ENCODE measurements at regions not wholly inside any gene's neighbourhood (a gene's known extent, or its start where the extent isn't known, plus 50 kb on each side); places are given as distances from the start of the nearest gene placed in this dataset.

GRCh38 chr6:56378966-56379585 lies 131.7 kb upstream of the COL21A1 start:
- no peak overlapping the region for H3K4me3 ChIP-seq (ENCODE audit: control insufficient read depth, low read depth, low read length)
- TF ChIP-seq CTCF (conservative IDR thresholded peaks at IDR 0.05; ENCODE audit: control insufficient read depth, insufficient read depth, low read depth, low read length): no peak
- no peak for DNase-seq (ENCODE audit: low read depth)

- DNase-seq (ENCODE audit: low read depth): no peak
- H3K4me3 ChIP-seq (ENCODE audit: control insufficient read depth, low read depth, low read length): no peak overlapping the region
- no peak for TF ChIP-seq CTCF (conservative IDR thresholded peaks at IDR 0.05; ENCODE audit: control insufficient read depth, insufficient read depth, low read depth, low read length)
Observed at GRCh38 chr6:56378507-56378906, 131.1 kb upstream of the COL21A1 start.

- TF ChIP-seq CTCF (conservative IDR thresholded peaks at IDR 0.05; ENCODE audit: control insufficient read depth, insufficient read depth, low read depth, low read length): no peak
- no peak overlapping the region for H3K4me3 ChIP-seq (ENCODE audit: control insufficient read depth, low read depth, low read length)
- no peak for DNase-seq (ENCODE audit: low read depth)
Observed at GRCh38 chr6:56377295-56377694, 129.9 kb upstream of the COL21A1 start.

GRCh38 chr6:56375806-56376205 lies 128.4 kb upstream of the COL21A1 start:
- no peak for DNase-seq (ENCODE audit: low read depth)
- no peak overlapping the region for H3K4me3 ChIP-seq (ENCODE audit: control insufficient read depth, low read depth, low read length)
- no peak for TF ChIP-seq CTCF (conservative IDR thresholded peaks at IDR 0.05; ENCODE audit: control insufficient read depth, insufficient read depth, low read depth, low read length)

GRCh38 chr6:56374841-56375369 lies 127.5 kb upstream of the COL21A1 start:
- H3K4me3 ChIP-seq (ENCODE audit: control insufficient read depth, low read depth, low read length): no peak overlapping the region
- peak; percentile 87 for DNase-seq (ENCODE audit: low read depth)
- no peak for TF ChIP-seq CTCF (conservative IDR thresholded peaks at IDR 0.05; ENCODE audit: control insufficient read depth, insufficient read depth, low read depth, low read length)

GRCh38 chr6:56372406-56372995 lies 125.1 kb upstream of the COL21A1 start:
- peak; percentile 30 for DNase-seq (ENCODE audit: low read depth)
- no peak for TF ChIP-seq CTCF (conservative IDR thresholded peaks at IDR 0.05; ENCODE audit: control insufficient read depth, insufficient read depth, low read depth, low read length)
- H3K4me3 ChIP-seq (ENCODE audit: control insufficient read depth, low read depth, low read length): no peak overlapping the region
